AG08396 (cell line): ENCODE measurements at regions not wholly inside any gene's neighbourhood (a gene's known extent, or its start where the extent isn't known, plus 50 kb on each side); places are given as distances from the start of the nearest gene placed in this dataset.

ENCODE experiments used
- DNase-seq: peaks from one replicate; pipeline ENCODE4 v3.0.0; 2012; ENCODE audit warnings: low spot score, mixed read lengths

GRCh38 chr6:137761072-137761471 is 106.0 kb upstream of the TNFAIP3 start:
- DNase-seq, result no peak

- DNase-seq, result no peak
Observed at GRCh38 chr6:137761487-137761886, 105.6 kb upstream of the TNFAIP3 start.

GRCh38 chr6:137762168-137763090 is 104.6 kb upstream of the TNFAIP3 start:
- DNase-seq, result no peak

- DNase-seq, result no peak
Observed at GRCh38 chr6:137763436-137763835, 103.6 kb upstream of the TNFAIP3 start.

- DNase-seq, result no peak
Observed at GRCh38 chr6:137763886-137764285, 103.2 kb upstream of the TNFAIP3 start.

- peak; percentile 40 for DNase-seq
Observed at GRCh38 chr6:137764464-137764863, 102.6 kb upstream of the TNFAIP3 start.

- DNase-seq, result no peak
Observed at GRCh38 chr6:137765059-137765458, 102.0 kb upstream of the TNFAIP3 start.

- DNase-seq, result no peak
Observed at GRCh38 chr6:137766596-137767370, 100.3 kb upstream of the TNFAIP3 start.

GRCh38 chr6:137767465-137767864 is 99.6 kb upstream of the TNFAIP3 start:
- DNase-seq, result no peak

GRCh38 chr6:137767911-137768690 is 99.0 kb upstream of the TNFAIP3 start:
- DNase-seq, result no peak

GRCh38 chr6:137768935-137769334 is 98.1 kb upstream of the TNFAIP3 start:
- no peak for DNase-seq

- no peak for DNase-seq
Observed at GRCh38 chr6:137769797-137770362, 97.2 kb upstream of the TNFAIP3 start.

- DNase-seq, result no peak
Observed at GRCh38 chr6:137772541-137773250, 94.4 kb upstream of the TNFAIP3 start.

- no peak for DNase-seq
Observed at GRCh38 chr6:137775227-137775626, 91.8 kb upstream of the TNFAIP3 start.

GRCh38 chr6:137775720-137776119 is 91.3 kb upstream of the TNFAIP3 start:
- DNase-seq, result no peak

- no peak for DNase-seq
Observed at GRCh38 chr6:137776256-137776655, 90.8 kb upstream of the TNFAIP3 start.

- peak; percentile 20 for DNase-seq
Observed at GRCh38 chr6:137776786-137777686, 90.0 kb upstream of the TNFAIP3 start.

GRCh38 chr6:137777687-137778075 is 89.4 kb upstream of the TNFAIP3 start:
- no peak for DNase-seq

GRCh38 chr6:137779982-137780381 is 87.1 kb upstream of the TNFAIP3 start:
- no peak for DNase-seq

GRCh38 chr6:137780447-137781034 is 86.5 kb upstream of the TNFAIP3 start:
- peak; percentile 8 for DNase-seq
